ENCODE measurements at regions not wholly inside any gene's neighbourhood (a gene's known extent, or its start where the extent isn't known, plus 50 kb on each side); places are given as distances from the start of the nearest gene placed in this dataset.
"Not testable (repeated sequence)": the region's sequence is repeated elsewhere in the genome, so short reads cannot be mapped to it uniquely, and the experiment has no call there.

- DNase-seq, result no peak
These were observed 231.4 kb downstream of the LRRN1 start for GRCh38 chr3:4030624-4031023.

GRCh38 chr3:4033296-4033695 is 234.1 kb downstream of the LRRN1 start:
- no peak for DNase-seq

GRCh38 chr3:4036046-4036445 is 236.8 kb downstream of the LRRN1 start:
- no peak for DNase-seq

GRCh38 chr3:4038351-4038750 is 239.1 kb downstream of the LRRN1 start:
- no peak for DNase-seq

- DNase-seq, result no peak
These were observed 242.8 kb downstream of the LRRN1 start for GRCh38 chr3:4042070-4042469.

GRCh38 chr3:4042869-4043268 is 243.6 kb downstream of the LRRN1 start:
- no peak for DNase-seq

- no peak for DNase-seq
These were observed 244.8 kb downstream of the LRRN1 start for GRCh38 chr3:4043867-4044575.

- DNase-seq, result no peak
These were observed 245.4 kb downstream of the LRRN1 start for GRCh38 chr3:4044619-4045018.

GRCh38 chr3:4045756-4046155 is 246.5 kb downstream of the LRRN1 start:
- no peak for DNase-seq

- DNase-seq, result no peak
These were observed 248.1 kb downstream of the LRRN1 start for GRCh38 chr3:4047366-4047765.

- no peak for DNase-seq
These were observed 250.5 kb upstream of the SETMAR start for GRCh38 chr3:4052706-4053105.

GRCh38 chr3:4053975-4054374 is 249.2 kb upstream of the SETMAR start:
- no peak for DNase-seq

GRCh38 chr3:4060064-4060463 is 243.1 kb upstream of the SETMAR start:
- no peak for DNase-seq

- DNase-seq, result no peak
These were observed 242.6 kb upstream of the SETMAR start for GRCh38 chr3:4060603-4061002.

- no peak for DNase-seq
These were observed 242.0 kb upstream of the SETMAR start for GRCh38 chr3:4061195-4061594.

GRCh38 chr3:4061783-4062360 is 241.3 kb upstream of the SETMAR start:
- no peak for DNase-seq

- DNase-seq, result no peak
These were observed 240.5 kb upstream of the SETMAR start for GRCh38 chr3:4062621-4063020.

- no peak for DNase-seq
These were observed 239.1 kb upstream of the SETMAR start for GRCh38 chr3:4063916-4064574.

- no peak for DNase-seq
These were observed 238.1 kb upstream of the SETMAR start for GRCh38 chr3:4065085-4065484.

- no peak for DNase-seq
These were observed 237.6 kb upstream of the SETMAR start for GRCh38 chr3:4065554-4065953.

- DNase-seq, result no peak
These were observed 235.3 kb upstream of the SETMAR start for GRCh38 chr3:4067893-4068292.

- DNase-seq, result no peak
These were observed 233.4 kb upstream of the SETMAR start for GRCh38 chr3:4069796-4070195.

- DNase-seq, result no peak
These were observed 231.5 kb upstream of the SETMAR start for GRCh38 chr3:4071481-4072184.

GRCh38 chr3:4077278-4077677 is 225.9 kb upstream of the SETMAR start:
- DNase-seq, result not testable (repeated sequence)

All from NCI-H187 treated with DMSO at 0.1 percent for 48 hours (cell line).